NCI-H187 (cell line): ENCODE measurements at regions not wholly inside any gene's neighbourhood (a gene's known extent, or its start where the extent isn't known, plus 50 kb on each side); places are given as distances from the start of the nearest gene placed in this dataset.

Experiments
- DNase-seq, 2 experiments: peaks; one replicate each; lab custom pipeline; 2025; lab: John Stamatoyannopoulos, UW

DNA sequence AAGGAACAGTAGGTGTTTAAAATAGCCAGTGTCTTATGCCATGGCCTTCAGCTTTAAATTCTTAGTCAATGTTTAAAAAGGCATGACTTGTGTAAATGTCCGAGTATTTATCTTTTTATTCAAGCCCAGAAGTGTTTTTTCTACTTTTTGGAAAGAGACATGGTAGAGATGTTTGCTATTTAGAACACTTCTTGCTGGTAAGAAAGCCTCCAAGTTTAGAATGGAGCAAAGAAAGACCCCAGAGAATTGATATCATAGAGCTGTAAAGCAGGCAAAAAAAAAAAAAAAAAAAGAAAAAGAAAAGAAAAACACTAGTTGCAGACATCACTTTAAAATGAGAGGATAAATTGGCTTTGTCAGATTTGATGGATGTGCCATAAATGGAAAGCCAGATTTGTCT lies 375.1 kb downstream of the TMEM167A start:
- DNase-seq: no peak

DNA sequence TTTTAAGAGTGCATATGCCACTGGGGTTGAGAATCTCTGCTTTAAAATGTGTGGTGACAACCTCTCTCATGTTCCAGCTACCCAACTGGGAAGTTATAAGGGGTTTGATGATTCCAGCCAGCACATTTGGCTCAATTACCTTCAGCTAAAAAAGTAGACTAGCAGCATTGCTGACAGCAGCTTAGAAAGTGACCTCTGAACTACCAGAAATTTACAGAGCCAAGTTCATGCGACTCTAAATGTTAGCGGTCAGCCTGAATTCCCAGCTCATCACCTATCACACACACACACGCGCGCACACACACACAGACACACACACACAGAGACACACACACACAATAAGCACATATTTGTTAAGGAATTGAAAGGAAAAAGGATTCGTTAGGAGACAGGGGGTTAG lies 377.5 kb downstream of the TMEM167A start:
- no peak for DNase-seq

DNA sequence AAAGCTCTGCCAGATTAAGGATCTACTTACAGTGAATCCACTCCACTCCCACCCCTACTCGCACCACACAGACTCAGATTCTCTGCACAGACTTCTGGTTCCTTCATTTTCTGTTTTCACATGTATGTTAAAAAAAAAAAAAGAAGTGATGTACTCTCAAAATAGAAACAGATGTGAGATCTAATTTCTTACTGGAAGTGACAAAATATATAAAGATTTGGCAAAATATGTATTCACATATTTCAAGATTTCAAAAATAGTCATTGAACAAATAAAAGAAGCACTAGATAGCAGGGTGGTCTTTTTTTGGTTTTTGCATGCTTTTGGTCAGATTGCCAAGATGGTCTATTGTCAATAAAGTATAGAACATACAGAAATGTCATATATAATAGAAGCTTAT lies 379.2 kb downstream of the TMEM167A start:
- no peak for DNase-seq

- no peak for DNase-seq
Observed at GRCh38 chr5:82694711-82695285, 382.4 kb downstream of the TMEM167A start.

- DNase-seq: no peak
Observed at GRCh38 chr5:82692826-82693225, 384.4 kb downstream of the TMEM167A start.

DNA sequence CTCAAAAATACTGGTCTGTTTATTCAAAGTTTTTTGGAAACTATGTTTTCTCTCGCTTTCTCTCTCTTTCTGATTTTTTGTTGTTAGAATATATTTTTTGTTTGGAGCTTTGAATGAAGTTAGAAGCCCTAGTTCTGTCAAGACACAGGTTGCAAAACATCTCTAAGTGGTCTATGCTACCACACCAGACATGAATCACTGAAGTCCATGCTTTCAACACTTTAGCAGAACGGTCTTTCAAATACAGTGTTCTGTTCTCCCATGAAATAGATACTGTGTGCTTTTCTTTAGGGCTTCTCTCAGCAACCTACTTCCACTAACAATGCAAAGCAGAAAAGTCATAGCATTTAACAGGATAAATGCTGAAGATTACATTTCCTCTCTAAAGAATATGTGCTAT lies 392.5 kb downstream of the TMEM167A start:
- no peak for DNase-seq

DNA sequence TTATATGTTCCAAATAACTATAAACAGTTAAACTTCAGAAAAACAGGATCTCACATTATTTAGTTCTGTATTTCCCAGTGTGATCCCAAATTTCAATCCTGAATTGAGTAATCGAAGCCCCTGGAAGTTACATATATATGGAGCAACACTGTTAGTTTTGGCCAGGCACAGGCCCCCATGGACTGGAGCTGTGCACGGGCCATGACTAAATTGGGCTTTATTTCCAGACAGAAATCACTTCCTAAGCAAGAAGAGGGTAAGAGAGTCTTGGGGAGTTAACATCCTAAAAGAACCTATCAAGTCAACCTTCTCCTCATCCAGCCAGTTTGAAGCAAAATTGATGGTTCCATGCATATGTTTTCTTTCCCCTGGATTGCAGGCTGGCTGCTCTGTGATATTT lies 393.0 kb downstream of the TMEM167A start:
- DNase-seq: no peak

- DNase-seq: no peak
Observed at GRCh38 chr5:82679660-82680059, 397.5 kb downstream of the TMEM167A start.

GRCh38 chr5:82676661-82677060 lies 398.5 kb upstream of the RPS23 start:
- no peak for DNase-seq

- DNase-seq: no peak
Observed at GRCh38 chr5:82674671-82675070, 396.5 kb upstream of the RPS23 start.

DNA sequence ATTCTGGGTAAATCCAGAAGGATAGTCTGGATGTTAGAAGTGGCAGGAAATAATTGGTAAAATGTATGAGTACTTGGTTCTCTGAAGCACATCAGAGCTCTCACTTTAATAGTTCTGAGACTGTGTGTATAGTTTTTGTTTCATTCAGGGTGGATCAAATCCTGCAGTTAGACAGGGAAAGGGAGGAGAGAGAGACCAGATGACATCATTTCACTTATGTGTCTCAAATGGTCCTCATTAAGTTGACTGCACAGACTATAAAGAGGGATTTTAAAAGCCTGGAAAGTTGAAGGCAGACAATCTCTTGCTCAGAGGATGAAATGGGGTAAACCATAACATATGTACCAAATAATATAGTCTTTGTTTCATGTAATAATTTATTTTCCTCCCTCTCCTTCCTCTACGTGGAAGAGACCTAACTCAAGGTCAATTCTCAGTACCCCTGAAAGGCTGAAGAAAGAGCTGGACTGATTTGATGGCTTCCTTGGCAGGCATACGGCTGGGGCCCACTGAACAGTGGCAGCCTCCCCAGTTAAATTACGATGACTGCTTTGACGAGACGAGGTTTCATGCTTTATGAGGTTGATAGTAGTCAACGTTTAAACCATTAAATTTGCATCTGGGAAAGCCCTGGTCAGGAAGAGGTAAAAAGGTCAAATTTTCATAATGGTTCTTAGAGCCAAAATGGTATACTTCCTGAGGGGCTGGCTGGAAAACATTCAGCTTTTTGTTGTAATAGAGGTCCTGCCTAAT lies 395.1 kb upstream of the RPS23 start:
- DNase-seq: no peak

GRCh38 chr5:82670692-82671091 lies 392.5 kb upstream of the RPS23 start:
- DNase-seq: no peak

- DNase-seq: no peak
Observed at GRCh38 chr5:82669720-82670119, 391.6 kb upstream of the RPS23 start.

GRCh38 chr5:82666312-82666711 lies 388.2 kb upstream of the RPS23 start:
- no peak for DNase-seq

DNA sequence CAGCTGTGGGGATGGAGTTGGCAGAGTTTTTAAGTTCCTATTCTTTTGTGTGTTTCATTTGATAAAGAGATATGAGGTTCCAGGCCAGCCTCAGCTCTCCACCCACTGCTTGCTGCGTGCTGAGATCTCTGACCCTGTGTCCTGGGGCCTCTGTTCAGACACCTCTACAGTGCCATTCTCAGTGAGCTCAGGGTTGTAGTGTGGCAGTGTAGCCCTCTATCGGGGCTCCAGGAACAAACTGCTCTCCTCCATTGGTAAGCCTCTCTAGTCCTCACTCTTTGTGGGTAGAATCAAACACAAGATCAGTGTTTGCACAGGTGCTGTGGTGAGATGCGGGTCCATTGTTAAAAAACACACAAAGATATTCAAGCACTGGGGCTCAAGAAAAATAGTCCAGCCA lies 386.6 kb upstream of the RPS23 start:
- DNase-seq: no peak

- no peak for DNase-seq
Observed at GRCh38 chr5:82663225-82663624, 385.1 kb upstream of the RPS23 start.

GRCh38 chr5:82662340-82662739 lies 384.2 kb upstream of the RPS23 start:
- DNase-seq: no peak

DNA sequence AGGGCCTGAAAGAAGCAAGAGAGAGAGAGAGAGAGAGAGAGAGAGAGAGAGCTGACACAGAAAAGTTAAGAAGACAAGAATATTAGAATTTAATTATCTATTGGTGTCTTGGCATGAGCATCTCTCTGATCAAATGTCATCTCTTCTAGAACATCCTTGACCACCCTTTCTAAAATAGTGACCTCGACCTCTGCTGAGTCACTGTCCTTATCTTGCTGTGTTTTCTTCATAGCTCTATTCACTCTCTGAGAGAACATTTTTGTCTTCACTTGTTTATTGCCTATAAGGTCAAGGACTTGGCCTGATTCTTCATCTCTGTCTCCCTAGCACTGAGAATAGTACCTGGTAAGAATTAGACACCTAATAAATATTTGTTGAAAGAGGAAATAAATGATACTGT lies 383.8 kb upstream of the RPS23 start:
- DNase-seq: no peak

DNA sequence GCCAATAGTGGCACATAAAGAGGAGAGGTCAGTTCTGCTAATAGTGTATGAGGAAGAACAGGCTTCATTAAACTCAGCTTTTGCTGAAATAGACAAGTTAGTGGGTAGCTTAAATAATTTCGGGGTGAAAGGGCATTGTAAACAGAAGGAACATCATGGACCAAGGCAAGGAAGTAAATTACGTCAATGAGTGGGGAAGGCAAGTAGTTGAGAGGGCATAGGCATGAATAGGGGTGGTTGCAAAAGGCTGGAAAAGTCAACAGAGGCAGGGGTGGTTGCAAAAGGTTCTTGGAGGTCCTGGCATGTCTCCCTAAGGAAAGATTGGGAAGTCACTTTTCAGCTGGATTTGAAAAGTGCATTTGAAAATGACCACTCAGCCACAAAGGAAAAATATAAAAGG lies 383.3 kb upstream of the RPS23 start:
- DNase-seq: no peak

DNA sequence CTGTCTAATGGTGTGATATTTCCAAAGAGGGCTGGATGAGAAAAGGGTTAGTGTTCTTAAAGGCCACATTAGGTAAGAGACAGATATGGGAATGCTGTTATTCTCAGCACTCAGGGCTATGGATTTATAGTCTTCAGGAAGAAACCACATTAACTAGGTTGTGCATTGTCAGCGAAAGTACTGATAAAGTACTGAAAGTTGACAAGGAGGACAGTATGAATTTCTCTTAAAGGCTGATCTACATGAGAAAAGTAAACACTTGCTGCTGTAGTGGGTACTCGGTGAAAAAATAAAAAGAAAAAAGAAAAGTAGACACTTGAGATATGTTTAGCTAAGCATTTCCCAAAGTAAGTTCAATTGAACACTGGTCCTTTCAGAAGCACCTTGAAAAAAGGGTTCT lies 381.0 kb upstream of the RPS23 start:
- DNase-seq: no peak

GRCh38 chr5:82657033-82657699 lies 379.0 kb upstream of the RPS23 start:
- DNase-seq: no peak

GRCh38 chr5:82656341-82656761 lies 378.2 kb upstream of the RPS23 start:
- no peak for DNase-seq

DNA sequence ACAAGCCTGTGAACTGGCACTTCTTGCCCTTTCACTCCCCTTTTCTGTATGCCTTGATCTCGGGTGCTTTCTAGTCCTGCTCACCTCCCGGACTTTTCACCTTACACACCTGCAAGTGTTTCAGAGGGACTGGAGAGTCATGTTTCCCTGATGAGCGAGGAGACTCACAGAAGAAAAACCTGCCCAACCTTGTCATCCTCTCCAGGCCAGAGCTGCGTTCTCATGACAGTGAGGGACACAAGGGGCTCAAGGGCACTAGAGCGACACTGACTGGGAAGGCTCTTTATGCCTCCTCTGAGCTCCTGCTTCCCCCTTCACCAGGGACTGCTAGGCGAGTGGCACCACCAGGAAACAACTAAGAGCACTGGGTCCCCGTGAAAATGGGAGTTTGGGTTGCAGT lies 376.9 kb upstream of the RPS23 start:
- no peak for DNase-seq

DNA sequence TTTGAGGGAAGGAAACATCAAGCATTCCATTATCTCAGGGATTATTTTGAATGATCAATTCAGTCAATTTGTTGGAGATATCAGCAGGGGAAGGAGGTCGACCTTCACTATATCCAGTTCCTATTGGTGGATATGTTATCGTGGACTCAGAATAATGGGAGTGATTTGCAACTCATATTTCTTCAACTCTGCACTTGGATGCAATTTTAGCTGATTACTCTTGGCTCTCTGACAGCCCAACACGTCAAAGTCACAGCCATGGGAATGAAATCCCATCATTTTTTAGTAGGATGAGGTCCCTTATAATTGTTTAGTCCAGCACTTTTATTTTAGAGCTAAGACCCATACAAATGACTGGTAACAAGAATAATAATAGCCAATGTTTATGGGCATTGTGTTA lies 371.8 kb upstream of the RPS23 start:
- DNase-seq: no peak
